OCI-LY1 (cell line): ENCODE measurements at regions not wholly inside any gene's neighbourhood (a gene's known extent, or its start where the extent isn't known, plus 50 kb on each side); places are given as distances from the start of the nearest gene placed in this dataset.

Experiments used
- EZH2 ChIP-seq: fragments of 200-600 bp; sonication (generic), shearing (Covaris generic); IDR thresholded peaks from 2 replicates; pipeline ENCODE4 v1.8.0; 2017; ENCODE audit warnings: borderline replicate concordance, mixed run types, mild to moderate bottlenecking, antibody characterized with exemption, low read length, moderate library complexity, mixed read lengths
- TF ChIP-seq, protein P1 (sequence below): fragments of 200-600 bp; sonication (generic), shearing (Covaris generic); IDR thresholded peaks from 2 replicates; pipeline ENCODE4 v1.5.1; 2017; ENCODE audit warnings: mild to moderate bottlenecking, antibody characterized with exemption, low read length, moderate library complexity, mixed read lengths

DNA sequence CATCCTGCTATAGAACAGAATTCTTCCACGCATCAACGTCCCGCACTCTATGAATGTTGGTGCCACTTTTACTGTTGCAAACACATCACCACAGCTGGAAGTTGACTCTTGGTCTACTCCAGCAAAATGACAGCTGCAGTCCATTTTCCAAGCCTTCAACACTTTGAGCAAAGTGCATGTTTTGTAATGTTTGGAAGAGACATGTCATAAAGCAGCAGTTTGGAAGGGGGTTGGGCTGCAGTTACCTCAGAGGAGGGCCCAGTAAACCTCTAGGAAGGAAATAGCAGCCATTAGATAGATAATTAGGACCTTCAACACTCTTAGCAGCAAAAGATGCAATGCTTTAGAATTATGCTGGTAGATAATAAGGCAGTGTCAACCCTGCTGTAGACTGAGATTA is 323.6 kb downstream of the TDRD3 start:
- TF ChIP-seq EZH2, result no peak
- TF ChIP-seq, protein P1, sequence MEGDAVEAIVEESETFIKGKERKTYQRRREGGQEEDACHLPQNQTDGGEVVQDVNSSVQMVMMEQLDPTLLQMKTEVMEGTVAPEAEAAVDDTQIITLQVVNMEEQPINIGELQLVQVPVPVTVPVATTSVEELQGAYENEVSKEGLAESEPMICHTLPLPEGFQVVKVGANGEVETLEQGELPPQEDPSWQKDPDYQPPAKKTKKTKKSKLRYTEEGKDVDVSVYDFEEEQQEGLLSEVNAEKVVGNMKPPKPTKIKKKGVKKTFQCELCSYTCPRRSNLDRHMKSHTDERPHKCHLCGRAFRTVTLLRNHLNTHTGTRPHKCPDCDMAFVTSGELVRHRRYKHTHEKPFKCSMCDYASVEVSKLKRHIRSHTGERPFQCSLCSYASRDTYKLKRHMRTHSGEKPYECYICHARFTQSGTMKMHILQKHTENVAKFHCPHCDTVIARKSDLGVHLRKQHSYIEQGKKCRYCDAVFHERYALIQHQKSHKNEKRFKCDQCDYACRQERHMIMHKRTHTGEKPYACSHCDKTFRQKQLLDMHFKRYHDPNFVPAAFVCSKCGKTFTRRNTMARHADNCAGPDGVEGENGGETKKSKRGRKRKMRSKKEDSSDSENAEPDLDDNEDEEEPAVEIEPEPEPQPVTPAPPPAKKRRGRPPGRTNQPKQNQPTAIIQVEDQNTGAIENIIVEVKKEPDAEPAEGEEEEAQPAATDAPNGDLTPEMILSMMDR, result no peak
